HG03520 (cell line): ENCODE measurements at regions not wholly inside any gene's neighbourhood (a gene's known extent, or its start where the extent isn't known, plus 50 kb on each side); places are given as distances from the start of the nearest gene placed in this dataset.

Source experiments
- ATAC-seq: cut with Tn5 transposase; IDR thresholded peaks from one replicate; pipeline ENCODE4 v1.9.1; 2021; ENCODE audit warnings: mild to moderate bottlenecking, moderate library complexity; ENCODE audit not compliant: unreplicated experiment

- ATAC-seq, result no peak
Observed at GRCh38 chr3:176969066-176969465, 228.2 kb downstream of the TBL1XR1 start.

GRCh38 chr3:176968631-176969030 is 228.7 kb downstream of the TBL1XR1 start:
- no peak for ATAC-seq

DNA sequence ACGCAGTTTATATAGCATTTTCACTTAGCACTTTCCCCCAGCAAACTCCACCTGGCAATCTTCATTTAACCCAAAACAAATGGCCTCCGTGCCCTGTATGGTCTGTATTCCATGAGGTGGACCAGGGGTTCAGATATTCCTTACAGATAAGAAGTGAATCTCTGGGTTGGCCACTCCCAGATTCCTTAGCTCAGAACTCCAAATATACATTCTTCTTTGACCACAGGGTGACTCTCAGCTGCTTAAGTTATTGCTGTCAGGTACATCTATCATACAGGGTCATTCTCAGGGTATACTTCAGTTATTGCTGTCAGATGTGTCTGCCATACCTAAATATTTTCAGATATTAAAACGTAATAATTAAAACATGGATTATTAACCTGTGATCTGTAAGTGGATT is 229.8 kb downstream of the TBL1XR1 start:
- no peak for ATAC-seq

- ATAC-seq, result no peak
Observed at GRCh38 chr3:176964661-176965060, 232.6 kb downstream of the TBL1XR1 start.

- ATAC-seq, result no peak
Observed at GRCh38 chr3:176961916-176962315, 235.4 kb downstream of the TBL1XR1 start.

DNA sequence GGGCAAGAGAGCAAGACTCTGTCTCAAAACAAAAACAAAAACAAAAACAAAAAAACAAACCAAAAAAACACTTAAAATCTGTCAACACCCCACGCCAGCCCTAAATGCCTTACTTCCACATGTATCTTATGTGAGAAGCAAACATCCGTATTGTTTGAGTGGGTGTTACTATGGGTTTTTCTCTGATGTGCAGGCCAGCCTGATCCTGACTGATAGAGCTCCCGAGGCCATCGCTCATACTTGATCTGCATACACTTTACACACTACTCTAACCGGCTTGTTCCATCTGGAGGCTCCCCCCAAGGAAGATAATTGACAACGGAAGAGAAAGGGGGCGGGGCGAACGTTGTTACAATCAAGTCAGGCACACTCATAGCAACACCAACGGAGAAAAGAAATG is 237.4 kb downstream of the TBL1XR1 start:
- ATAC-seq, result no peak

- no peak for ATAC-seq
Observed at GRCh38 chr3:176958560-176958959, 238.7 kb downstream of the TBL1XR1 start.

- no peak for ATAC-seq
Observed at GRCh38 chr3:176954517-176954916, 242.8 kb downstream of the TBL1XR1 start.

- no peak for ATAC-seq
Observed at GRCh38 chr3:176953106-176954060, 243.9 kb downstream of the TBL1XR1 start.

GRCh38 chr3:176951586-176952292 is 245.5 kb downstream of the TBL1XR1 start:
- no peak for ATAC-seq

- no peak for ATAC-seq
Observed at GRCh38 chr3:176951144-176951543, 246.1 kb downstream of the TBL1XR1 start.

- no peak for ATAC-seq
Observed at GRCh38 chr3:176950743-176951142, 246.5 kb downstream of the TBL1XR1 start.

- ATAC-seq, result no peak
Observed at GRCh38 chr3:176948151-176948550, 249.1 kb downstream of the TBL1XR1 start.

DNA sequence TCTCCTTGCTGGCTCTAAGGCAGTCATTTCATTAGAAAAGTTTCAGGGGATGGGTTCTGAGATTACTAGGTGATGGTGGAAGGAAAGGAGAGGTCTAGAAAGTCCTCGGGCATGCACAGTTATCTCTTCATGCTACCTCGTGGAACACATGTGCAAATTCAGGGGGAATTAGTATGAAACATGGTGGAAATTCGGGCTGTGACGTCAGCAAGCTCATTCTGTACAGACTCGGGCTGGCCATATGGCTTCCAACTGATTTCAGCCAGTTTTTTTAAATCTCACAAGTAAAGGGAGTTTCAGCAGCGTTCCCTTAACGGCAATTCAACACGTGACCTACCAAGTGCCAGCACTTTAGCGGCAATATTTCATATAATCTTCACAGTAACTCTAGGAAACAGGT is 251.1 kb downstream of the TBL1XR1 start:
- ATAC-seq, result no peak

GRCh38 chr3:176942305-176942704 is 255.0 kb downstream of the TBL1XR1 start:
- no peak for ATAC-seq

GRCh38 chr3:176941689-176942088 is 255.6 kb downstream of the TBL1XR1 start:
- no peak for ATAC-seq

DNA sequence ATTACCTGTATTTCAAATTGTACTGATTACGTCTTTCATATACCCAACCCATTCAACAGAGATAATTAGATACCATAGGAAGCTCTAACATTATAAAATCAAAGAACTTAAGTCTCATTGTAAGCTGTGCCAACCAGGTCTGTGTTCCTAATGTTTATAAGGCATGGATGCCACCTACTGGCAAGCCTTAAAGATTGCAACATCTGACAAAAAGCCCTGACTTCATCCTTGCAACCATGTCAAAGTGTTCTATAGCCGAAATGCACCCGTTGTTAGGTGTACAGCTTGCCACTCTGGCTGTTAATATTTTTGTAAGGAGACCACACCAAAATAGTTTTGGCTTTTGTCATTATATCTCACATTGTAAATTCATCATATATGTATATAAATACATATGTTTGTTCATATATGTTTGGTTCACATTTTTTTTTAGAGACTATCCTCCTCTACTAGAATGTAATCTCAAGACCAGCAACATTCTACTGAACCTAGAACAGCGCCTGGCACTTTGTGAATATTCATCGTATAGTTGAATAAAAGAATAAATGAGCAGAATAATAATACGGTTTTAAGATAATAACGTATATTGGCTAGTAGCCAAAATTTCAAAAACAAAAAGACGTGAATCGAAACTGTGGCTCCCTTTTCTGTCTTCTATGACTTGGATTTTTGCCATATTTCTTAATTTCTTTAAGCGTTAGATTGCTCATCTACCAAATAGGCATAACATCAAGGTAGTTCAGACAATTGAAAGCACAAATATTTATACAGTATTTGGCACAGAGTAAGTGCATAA is 258.1 kb downstream of the TBL1XR1 start:
- peak; percentile 95 for ATAC-seq

- ATAC-seq, result no peak
Observed at GRCh38 chr3:176937994-176938393, 259.3 kb downstream of the TBL1XR1 start.

GRCh38 chr3:176937541-176937940 is 259.7 kb downstream of the TBL1XR1 start:
- no peak for ATAC-seq

DNA sequence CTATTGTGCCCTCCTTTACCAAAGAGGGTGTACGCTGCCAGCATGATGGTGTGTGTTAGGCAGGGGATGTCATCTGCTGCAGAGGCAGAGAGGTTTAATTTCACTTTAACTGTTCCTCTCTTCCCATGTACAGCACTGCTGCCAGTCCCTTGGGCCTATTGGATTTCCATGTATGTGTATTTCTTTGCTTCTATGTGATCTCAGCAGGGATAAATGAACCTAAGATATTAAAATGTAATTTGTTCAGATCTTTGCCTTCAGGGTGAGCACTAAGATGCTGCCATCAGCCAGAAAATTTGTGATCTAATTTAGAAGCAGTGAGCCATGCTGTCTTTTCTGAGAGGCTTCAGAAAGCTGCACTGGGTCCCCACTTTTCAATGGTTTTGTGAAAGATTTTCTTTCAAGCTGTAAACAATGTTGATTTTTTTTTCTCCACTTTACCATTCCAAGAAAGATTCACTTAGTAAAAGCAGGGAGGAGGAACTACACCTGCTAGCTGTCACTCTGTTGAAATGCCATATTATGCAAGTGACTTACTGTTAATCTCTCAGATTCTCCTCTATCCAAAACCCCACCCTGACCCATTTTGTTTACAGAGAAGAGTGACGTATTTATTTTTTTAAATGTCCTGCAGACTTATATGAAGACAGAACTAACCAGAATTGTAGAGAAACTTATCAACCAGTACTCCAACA is 261.9 kb downstream of the TBL1XR1 start:
- ATAC-seq, result no peak

GRCh38 chr3:176934698-176935097 is 262.6 kb downstream of the TBL1XR1 start:
- ATAC-seq, result no peak
